Vagina (tissue), 2 donors: ENCODE measurements at regions not wholly inside any gene's neighbourhood (a gene's known extent, or its start where the extent isn't known, plus 50 kb on each side); places are given as distances from the start of the nearest gene placed in this dataset.

Experiments
- DNase-seq, 2 donors: peaks; one replicate each; pipeline ENCODE4 v3.0.0-alpha.2; 2017; ENCODE audit errors: extremely low spot score in 2 of 2
- H3K27ac ChIP-seq: fragments of 200-600 bp; sonication (generic); one replicate; pipeline ENCODE4 v1.5.1; 2019
- H3K27me3 ChIP-seq: fragments of 200-600 bp; sonication (generic); one replicate; pipeline ENCODE4 v1.5.1; 2019
- H3K36me3 ChIP-seq, 2 donors: fragments of 200-600 bp; sonication (generic); one replicate each; pipeline ENCODE4 v1.5.1; 2017 to 2019
- H3K4me1 ChIP-seq: fragments of 200-600 bp; sonication (generic); one replicate; pipeline ENCODE4 v1.5.1; 2019
- H3K4me3 ChIP-seq, 2 donors: fragments of 200-600 bp; sonication (generic); 1 replicate in 1 of 2; 2 replicates in 1 of 2; pipeline ENCODE4 v1.5.1; 2016 to 2019
- H3K9me3 ChIP-seq: fragments of 200-600 bp; sonication (generic); one replicate; pipeline ENCODE4 v1.5.1; 2019
- CTCF ChIP-seq, 3 experiments: fragments of 450-650 bp in 2 of 3; fragments of 200-600 bp in 1 of 3; sonication (generic) in 1 of 3; IDR thresholded peaks; one replicate each; pipeline ENCODE4 v1.5.1; 2017 to 2019; ENCODE audit warnings: antibody characterized with exemption in 3 of 3, mild to moderate bottlenecking in 2 of 3, moderate library complexity in 2 of 3
- POLR2A ChIP-seq, 2 donors: fragments of 450-650 bp; IDR thresholded peaks; one replicate each; pipeline ENCODE4 v1.6.1; 2017; ENCODE audit warnings: antibody characterized with exemption in 2 of 2, mild to moderate bottlenecking in 2 of 2, moderate library complexity in 2 of 2
- POLR2AphosphoS5 ChIP-seq, 2 donors: sonication (generic); formaldehyde crosslinking; IDR thresholded peaks; one replicate each; pipeline ENCODE4 v1.9.0; 2017; ENCODE audit warnings: antibody characterized with exemption in 2 of 2, mild to moderate bottlenecking in 2 of 2, low read depth in 1 of 2; ENCODE audit not compliant: insufficient read depth in 1 of 2
- intact Hi-C: fragments of 100-400 bp; cut with DNase I; formaldehyde crosslinking; loops from one replicate; pipeline ENCODE4 v1.15.1; 2023

GRCh38 chr9:28758971-28759370, 1185.7 kb upstream of the C9orf72 start:
- Histone ChIP-seq H3K27ac (no peak overlapping the region), H3K9me3 (no peaks in the 10 kb centered on the region), H3K4me1 (no peaks in the 10 kb centered on the region), H3K4me3 (no peak overlapping the region), H3K36me3 (no peaks in the 10 kb centered on the region), H3K27me3 (no peaks in the 10 kb centered on the region)
- TF ChIP-seq CTCF (IDR thresholded peaks at IDR 0.05) = no peak
- TF ChIP-seq POLR2AphosphoS5 (IDR thresholded peaks at IDR 0.05; ENCODE audit: insufficient read depth in 1 of 2, low read depth in 1 of 2) = no peak
- TF ChIP-seq POLR2A (IDR thresholded peaks at IDR 0.05) = no peak
- DNase-seq = no peak
- intact Hi-C loops = no loop called here

DNA sequence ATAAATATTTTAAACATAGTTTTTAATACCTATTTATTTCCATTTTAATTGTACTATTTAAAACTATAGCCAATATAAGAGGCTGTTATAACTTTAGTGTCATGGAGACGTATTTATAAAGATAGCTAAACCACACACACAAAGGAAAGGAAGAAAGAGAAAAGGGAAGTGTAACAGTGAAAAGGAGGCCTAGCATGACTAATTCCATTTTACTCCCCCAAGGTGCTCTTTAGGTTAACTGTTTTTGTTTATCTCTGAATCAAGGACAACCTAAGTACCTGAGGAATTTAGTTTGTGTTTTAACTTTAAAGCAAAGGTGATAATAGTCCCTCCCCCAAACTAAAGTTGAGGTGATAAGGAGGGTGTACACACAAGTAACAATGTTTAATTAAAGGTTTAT, 1188.9 kb upstream of the C9orf72 start:
- no peak overlapping the region for H3K27ac ChIP-seq
- H3K27me3 ChIP-seq = no peaks in the 10 kb centered on the region
- no peak overlapping the region for H3K4me3 ChIP-seq
- TF ChIP-seq POLR2A (IDR thresholded peaks at IDR 0.05) = no peak
- H3K4me1 ChIP-seq = no peaks in the 10 kb centered on the region
- H3K36me3 ChIP-seq = no peaks in the 10 kb centered on the region
- no peak for DNase-seq
- no peaks in the 10 kb centered on the region for H3K9me3 ChIP-seq
- intact Hi-C loops = no loop called here

- no peaks in the 10 kb centered on the region for H3K36me3 ChIP-seq
- no peak for TF ChIP-seq POLR2A (IDR thresholded peaks at IDR 0.05)
- TF ChIP-seq POLR2AphosphoS5 (IDR thresholded peaks at IDR 0.05; ENCODE audit: insufficient read depth in 1 of 2, low read depth in 1 of 2) = no peak
- no peak for TF ChIP-seq CTCF (IDR thresholded peaks at IDR 0.05)
- DNase-seq = no peak
- H3K4me3 ChIP-seq = no peak overlapping the region
- H3K27me3 ChIP-seq = no peaks in the 10 kb centered on the region
- H3K27ac ChIP-seq = no peak overlapping the region
- no peaks in the 10 kb centered on the region for H3K9me3 ChIP-seq
- H3K4me1 ChIP-seq = no peaks in the 10 kb centered on the region
- intact Hi-C loops = no loop called here
Measured at GRCh38 chr9:28764532-28764931, 1191.3 kb upstream of the C9orf72 start.

DNA sequence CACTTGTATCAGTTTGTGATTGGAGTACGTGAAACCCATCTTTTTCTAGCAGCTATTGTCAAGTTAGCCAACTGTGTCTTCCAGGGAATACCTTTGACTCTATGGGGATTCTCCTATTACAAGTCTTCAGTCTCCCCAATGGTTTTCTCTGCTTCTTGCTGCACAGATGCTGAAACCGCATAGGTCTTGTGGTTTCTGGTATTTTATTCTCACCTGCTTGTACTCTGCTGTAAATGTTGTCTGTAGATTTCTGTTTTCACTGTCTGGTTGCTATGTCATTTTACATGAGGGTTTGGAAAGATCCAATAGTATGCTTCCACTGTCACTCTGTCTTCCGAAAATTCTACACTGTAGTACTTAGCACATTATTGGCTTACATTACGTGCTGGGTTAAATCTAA, 1196.9 kb upstream of the C9orf72 start:
- intact Hi-C loops = no loop called here
- no peaks in the 10 kb centered on the region for H3K9me3 ChIP-seq
- TF ChIP-seq POLR2A (IDR thresholded peaks at IDR 0.05) (no peak), CTCF (IDR thresholded peaks at IDR 0.05) (no peak), POLR2AphosphoS5 (IDR thresholded peaks at IDR 0.05; ENCODE audit: insufficient read depth in 1 of 2, low read depth in 1 of 2) (no peak)
- no peaks in the 10 kb centered on the region for H3K36me3 ChIP-seq
- no peaks in the 10 kb centered on the region for H3K4me1 ChIP-seq
- H3K4me3 ChIP-seq = no peak overlapping the region
- H3K27me3 ChIP-seq = no peaks in the 10 kb centered on the region
- no peak for DNase-seq
- no peak overlapping the region for H3K27ac ChIP-seq

DNA sequence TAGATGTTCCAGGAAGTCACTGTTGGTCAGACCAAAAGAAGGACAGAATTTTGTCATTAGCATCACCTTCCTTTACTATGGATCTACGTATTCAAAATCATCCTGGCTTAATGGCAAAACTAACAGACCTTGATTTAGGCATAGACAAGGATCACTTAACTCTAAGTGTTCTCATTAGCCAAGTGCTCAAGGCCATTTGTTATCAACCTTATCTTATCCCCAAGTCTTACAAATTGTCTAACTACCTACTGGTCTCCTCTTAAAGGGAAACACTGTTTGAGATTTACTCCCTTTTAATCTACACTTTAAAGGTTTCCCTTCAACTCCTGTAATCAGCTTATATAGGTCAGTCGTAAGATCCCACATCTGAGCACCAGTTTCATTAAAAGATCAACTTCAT, 1197.5 kb upstream of the C9orf72 start:
- TF ChIP-seq CTCF (IDR thresholded peaks at IDR 0.05) = no peak
- TF ChIP-seq POLR2A (IDR thresholded peaks at IDR 0.05) = no peak
- no peaks in the 10 kb centered on the region for H3K36me3 ChIP-seq

More for the DNA sequence above, 1197.5 kb upstream of the C9orf72 start:
- Histone ChIP-seq H3K4me1 (no peaks in the 10 kb centered on the region), H3K27ac (no peak overlapping the region), H3K9me3 (no peaks in the 10 kb centered on the region), H3K27me3 (no peaks in the 10 kb centered on the region), H3K4me3 (no peak overlapping the region)
- DNase-seq = no peak
- intact Hi-C loops = no loop called here
